ENCODE measurements at regions not wholly inside any gene's neighbourhood (a gene's known extent, or its start where the extent isn't known, plus 50 kb on each side); places are given as distances from the start of the nearest gene placed in this dataset.

DNA sequence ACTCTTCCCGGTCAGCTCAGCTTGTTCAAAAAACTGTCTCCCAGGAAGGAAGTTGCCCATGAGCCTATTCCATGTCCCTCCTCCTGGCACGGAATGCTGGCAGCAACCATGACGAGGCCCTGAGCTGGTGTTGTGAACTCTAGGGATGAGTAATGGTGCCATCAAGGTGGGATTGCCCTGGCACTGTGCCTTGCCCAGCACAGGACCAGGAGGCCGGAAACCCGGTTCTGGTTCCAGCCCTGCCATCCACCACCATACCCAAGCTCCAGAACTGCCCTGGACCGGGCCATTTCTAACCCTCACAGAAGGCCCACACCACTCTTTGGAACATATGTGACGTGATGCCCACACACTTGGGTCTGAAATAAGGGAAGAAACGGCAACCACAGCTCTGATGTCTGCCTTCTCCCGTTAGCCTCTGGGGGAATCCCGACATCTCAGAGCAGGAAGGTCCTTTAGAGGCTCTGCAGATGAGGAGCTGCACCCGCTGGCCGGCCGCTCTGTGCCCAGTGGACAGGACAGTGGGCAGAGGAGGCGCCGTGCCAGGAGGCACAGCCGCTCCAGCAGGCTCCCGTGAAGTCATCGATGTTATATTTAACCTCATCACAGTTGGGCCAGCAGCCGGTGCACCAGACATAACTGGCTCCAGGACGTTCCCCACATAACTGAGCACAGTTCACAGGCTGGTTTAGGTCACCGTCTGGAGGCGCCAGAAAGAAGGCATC, 462.1 kb upstream of the ID2 start:
- no peak for DNase-seq (ENCODE audit: low read depth, low spot score)

DNA sequence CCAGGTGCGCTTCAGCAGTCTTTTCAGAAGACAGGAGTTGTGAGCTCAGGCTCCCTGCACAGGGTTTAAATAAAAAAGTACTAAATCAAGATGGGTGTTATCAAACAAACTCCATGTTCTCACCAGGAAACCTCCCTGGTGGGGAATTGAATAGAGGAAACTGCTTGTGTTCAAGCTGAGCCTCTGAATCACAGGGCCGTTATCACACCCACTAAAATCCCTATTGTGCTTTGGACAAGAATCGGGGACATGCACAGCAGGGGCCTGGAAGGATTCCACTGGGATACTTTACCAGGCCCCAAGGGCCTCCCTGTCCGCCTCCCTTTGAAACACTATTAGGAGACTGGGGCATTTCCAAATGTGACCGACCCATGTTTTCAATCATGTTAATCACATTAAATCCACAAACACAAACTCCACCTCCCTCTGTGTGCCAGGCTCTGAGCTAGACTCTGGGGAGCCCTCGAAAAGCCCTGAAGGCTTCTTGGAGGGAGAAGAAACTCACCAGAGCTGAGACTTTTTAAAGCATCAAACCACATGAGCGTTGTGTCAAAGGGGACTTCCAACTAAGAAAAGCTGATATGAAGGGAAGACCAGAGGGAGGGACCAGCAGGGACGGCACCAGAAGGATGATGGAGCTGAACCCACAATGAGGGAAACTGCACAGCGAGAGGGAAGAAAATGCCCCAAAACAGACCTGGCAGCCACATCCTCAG, 458.7 kb upstream of the ID2 start:
- peak; percentile 26 for DNase-seq (ENCODE audit: low read depth, low spot score)

DNA sequence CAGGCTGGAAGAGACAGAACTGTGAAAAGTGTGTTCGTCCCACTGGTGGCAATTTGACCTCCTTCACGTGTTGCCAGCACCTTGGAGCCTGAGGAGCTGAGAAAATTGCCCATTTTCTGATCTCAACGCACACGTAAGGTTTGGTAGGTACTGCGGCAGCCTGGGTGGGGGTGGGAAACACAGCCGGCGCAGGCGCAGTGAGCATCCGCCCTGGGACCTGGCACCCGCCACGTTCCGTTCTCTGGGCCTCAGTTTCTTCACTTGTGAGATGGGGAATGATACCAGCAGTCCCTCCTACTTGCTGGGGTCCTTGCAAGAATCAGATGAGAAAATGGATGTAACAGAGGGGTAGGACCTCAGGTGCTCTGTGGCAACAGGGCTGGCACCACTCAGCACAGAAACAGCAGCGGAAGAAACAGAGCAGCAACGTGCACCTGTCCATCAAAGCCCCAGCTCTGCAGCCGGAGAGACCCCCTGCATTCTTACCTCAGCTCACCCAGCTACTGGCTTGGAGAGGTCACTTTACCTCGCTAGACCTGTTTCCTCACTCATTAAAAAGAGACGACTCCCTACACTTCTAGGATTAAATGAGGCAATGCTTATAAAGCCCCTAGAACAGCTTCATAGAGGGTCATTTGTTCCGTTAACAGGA, 458.0 kb upstream of the ID2 start:
- DNase-seq (ENCODE audit: low read depth, low spot score): no peak

DNA sequence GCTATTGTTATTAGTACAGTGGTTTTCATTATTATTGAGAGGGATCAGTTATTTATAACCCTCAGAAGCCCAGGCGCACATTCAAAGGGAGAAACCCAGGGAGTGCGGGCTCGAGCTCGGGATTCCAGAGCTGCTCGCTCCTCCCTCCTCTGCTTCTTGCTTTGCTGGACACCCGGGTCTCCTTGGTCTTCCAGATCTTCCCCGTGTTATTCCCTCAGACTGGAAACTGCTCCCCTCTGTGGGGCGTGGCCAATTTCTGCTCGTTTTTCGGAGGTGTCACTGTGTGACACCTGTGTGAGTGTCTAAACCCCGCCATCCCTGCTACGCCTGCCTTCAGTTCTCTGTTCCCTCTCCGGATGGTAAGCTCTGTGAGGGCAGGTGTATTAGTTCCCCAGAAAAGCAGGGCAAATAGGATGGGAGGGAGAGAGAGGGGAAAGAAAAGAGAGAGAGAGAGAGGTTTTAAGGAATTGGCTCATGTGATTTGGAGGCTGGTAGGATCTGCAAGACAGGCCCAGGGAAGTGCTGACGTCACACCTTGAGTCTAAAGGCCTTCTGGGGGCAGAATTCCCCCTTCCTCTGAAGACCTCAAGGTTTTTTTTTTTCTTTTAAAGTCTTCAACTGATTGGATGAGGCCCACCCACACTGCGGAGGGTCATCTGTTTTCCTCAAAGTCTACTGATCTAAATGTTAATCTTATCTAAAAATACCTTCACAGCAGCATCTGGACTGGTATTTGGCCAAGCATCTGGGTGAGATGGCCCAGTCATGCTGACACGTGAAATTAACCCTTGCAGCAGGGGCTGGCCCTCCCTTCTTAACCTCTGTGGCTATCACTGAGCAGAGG, 457.3 kb upstream of the ID2 start:
- peak; percentile 41 for DNase-seq (ENCODE audit: low read depth, low spot score)

DNA sequence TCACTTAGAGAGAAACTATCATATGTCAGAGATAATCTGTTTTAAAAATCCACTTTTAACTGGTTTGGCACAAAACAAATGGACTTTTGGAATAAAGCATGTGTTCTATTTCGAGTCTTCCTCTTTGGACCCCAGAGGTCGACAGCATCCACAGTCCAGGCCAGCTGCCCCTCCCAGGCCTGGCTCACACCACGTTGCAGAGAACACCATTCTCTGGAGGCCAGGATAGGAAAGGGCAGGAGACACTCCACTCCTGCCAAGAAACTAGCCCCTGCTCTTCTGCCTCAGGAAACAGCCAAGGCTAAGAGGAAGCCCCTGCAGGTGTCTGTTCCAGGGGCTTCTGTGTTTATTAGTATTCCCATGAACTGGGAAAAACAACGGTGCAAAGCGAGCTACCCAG, 456.6 kb upstream of the ID2 start:
- DNase-seq (ENCODE audit: low read depth, low spot score): no peak

DNA sequence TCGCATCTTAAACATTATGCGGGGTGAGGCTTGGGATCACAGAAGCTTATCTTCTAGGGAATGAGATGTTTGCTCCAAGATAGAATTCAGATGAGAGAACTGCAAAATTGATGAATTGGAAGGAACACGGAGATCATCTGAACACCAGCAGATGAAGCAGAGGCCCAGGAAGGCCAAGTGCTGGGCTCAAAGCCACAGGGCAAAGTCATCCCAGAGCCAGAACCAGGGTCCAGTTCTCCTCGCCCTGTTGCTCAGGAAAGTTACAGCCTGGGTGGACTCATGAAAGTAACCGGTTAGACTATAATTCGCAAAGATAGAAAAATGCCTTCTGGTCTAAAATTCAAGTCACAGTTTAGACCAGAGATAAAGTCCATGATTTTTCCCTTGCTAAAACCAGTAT, 456.1 kb upstream of the ID2 start:
- no peak for DNase-seq (ENCODE audit: low read depth, low spot score)

DNA sequence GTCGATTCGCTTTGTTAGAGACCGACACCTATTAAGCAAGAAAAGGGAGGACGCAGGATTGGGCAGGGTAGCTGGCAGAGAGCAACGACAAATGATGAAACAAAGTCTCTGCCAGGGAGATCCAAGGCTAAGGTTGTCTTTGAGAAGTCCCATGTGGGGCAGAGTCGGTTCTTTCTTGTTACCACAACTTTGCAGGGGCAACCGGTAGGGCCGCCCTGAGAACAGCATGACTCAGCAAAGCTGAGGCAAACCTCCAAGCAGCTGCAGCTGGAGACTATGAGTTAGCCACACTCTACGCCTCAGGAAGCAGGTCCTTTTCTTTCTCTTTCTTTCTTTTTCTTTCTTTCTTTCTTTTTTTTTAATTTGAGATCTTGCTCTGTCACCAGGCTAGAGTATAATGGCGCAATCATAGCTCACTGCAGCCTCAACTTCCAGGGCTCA, 452.3 kb upstream of the ID2 start:
- DNase-seq (ENCODE audit: low read depth, low spot score): peak; percentile 61

DNA sequence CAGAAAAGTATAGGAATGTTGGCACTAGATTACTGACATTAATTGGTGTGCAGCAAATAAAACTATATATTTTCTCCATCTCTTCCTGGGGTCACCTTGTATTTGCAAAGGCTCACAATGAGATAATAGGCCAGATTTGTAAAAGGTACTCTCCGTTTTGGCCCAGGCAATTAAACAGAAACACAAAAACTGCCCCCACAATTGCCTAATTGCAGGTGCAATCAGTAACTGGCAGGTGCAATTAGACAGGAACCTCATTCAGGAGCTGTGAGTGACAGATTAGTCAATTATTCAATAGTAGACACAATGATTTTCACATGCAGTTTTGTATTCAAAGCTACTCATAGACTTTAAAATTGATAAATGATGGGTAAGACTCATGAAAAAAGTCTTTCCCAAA, 451.4 kb upstream of the ID2 start:
- no peak for DNase-seq (ENCODE audit: low read depth, low spot score)

DNA sequence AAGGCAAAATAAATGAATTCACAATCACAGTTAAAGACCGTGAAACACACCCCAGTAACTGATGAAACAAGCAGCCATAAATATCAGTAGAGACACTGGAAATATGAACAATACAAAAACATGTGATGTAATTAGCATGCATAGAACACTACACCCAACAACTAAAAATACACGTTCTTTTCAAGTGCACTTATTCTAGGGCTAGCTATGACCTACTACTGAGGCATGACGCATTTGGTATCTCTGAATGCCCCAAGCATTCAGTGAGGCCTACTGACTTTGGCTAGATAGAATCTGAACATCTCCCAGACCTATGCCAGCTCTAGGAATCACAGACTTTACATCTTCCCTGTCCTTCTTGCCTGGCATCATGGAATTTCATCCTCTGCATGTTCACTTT, 450.0 kb upstream of the ID2 start:
- DNase-seq (ENCODE audit: low read depth, low spot score): no peak

DNA sequence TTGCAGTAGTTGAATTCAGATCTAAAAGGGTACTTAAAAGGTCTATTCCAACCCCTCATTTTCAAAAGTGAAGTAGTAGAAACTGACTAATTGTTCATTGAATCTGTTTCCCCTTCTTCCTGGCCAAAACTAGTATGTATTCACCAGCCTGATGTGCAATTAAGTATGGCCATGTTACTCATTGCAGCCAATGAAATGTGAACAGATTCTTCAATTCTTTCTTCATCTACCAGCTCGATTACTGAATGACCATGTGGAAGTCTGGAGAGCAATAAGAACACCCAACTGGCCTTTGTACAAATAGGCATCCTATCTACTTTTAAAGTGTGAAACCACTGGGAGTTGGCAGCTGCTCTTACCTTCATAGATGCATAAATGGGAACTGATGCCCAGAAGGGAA, 449.0 kb upstream of the ID2 start:
- no peak for DNase-seq (ENCODE audit: low read depth, low spot score)

DNA sequence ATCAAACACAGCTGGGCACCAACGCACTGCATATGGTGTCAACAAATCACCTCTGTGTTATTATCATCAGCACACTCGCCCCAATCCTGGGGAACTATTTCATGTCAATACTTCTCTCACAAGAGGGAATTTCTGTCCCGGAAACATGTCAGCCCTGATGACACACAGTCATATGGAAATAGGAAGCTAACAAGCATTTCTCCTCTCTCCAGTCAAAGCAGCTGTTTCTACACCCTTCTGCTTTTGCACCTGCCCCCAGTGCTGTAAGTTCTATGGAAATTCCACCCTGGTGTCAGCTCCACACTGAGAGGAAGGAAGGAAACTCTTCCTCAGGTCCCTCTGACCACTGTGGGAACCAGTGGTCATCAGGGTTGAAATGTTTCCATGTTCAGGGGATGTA, 447.6 kb upstream of the ID2 start:
- no peak for DNase-seq (ENCODE audit: low read depth, low spot score)

DNA sequence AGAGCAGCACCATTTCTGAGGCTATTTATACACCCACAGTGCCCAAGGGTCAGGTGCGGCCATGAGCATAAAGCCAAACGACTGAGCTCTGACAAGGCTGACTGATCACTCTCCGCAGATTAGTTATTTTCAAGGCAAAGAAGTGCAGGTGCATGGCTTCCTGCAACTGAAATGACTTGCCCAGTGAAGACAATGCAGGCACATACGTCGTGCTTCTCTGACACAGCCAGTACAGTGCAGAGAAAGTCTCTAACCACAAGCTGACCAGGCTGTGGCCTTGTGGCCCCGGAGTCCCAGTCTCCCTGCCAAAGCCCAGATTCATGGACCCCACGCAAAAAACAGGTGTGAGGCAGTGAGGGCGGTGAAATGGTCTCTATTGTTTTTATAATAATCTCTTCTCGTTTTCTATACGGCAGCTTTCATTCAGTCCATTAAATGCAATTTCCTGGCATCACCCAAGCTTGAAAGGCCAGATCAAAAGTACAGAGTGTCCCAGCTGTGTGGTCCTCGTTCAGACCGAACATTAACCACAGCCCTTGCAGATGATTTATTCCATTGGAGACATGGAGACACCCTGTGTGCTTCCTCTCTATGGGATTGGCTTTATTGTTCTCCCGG, 447.0 kb upstream of the ID2 start:
- no peak for DNase-seq (ENCODE audit: low read depth, low spot score)

DNA sequence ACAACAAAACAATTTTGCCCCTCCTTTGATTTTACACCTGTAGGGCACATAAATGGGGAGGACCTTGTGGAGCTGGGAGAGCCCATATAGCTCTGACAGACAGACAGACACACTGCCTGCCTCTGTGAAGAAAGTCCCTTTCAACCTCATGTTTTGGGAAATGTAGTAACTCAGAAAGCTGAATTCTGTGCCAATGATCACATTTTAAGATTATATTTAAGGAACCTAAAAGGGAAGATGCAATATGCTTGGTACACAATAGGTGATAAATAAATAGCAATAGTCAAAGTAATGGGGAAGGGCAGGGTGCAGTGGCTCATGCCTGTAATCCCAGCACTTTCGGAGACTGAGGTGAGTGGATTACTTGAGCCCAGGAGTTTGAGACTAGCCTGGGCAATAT, 446.4 kb upstream of the ID2 start:
- DNase-seq (ENCODE audit: low read depth, low spot score): no peak

DNA sequence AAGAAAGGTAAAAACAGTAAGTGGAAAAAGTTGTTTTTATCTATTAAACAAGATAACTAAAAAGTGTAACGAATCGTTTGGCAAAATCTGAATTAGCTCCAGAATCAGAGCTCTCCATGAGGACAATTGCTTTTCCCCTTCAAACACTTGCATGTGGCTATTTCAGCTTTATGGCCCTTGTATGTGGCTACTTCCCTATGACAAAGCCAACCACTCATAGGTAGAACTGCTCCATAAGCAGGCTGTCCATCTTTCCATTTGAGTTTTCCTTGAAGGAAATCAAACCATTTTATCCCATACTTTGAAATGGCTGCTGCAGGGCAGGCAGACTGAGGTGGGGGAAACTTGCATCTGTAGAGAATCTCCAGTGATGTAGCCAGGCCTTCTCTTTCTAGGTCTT, 445.5 kb upstream of the ID2 start:
- no peak for DNase-seq (ENCODE audit: low read depth, low spot score)

DNA sequence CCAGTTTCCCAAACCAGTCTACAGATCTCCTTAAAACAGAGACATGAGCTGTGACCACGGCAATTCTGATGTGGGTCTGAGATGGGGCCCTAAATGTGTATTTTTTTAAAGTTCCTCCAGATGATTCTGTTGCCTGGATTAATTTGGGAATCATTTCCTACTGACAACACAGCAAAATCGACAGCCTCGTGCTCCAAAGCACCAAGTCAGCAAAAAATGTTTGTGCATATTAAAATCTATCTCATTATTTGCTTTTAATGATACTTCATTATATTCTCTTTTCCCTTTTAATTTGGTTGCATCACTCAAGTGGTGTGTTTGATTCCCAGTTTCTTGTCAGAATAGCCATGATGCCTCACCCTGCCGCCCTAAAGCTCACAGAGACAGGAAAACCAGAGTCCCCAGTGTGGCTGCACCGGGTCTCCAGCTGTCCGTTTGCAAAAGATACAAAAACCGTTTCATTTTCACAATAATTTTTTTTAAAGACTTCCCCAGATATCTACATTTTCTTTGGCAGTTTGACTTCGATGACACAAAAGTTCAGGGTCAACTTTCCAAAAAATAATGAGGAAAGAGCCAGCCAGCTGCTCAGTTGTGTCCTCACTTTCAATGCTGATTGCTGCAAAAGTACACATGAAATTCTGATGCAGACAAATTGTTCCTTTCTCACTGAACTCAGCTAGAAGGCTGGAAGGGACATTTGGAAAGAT, 443.2 kb upstream of the ID2 start:
- no peak for DNase-seq (ENCODE audit: low read depth, low spot score)

DNA sequence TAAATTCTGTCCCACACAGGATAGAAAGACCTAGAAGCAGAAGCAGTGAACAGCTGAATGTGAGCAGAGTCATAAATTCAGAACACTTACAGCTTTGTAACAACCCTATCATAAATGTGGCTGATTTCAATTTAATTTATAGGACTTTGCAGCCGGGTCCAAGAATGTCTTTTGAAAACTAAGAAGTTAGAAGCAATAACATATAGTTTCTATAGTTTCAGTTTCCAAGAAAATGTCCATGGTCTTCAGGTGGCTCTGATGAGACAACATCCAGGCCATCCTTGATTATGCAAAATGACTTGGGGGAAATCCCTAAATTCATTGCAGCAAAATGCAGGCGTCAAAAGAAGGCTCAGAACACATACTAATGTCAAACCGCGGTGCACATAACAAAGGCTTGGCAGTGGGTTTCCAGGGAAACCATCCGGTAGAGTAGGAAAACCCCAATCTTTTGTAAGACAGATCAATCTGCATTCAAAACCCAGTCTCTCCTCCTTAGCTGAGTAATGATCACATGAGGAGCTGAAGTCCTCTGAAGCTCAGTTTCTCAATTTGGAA, 442.2 kb upstream of the ID2 start:
- DNase-seq (ENCODE audit: low read depth, low spot score): no peak

DNA sequence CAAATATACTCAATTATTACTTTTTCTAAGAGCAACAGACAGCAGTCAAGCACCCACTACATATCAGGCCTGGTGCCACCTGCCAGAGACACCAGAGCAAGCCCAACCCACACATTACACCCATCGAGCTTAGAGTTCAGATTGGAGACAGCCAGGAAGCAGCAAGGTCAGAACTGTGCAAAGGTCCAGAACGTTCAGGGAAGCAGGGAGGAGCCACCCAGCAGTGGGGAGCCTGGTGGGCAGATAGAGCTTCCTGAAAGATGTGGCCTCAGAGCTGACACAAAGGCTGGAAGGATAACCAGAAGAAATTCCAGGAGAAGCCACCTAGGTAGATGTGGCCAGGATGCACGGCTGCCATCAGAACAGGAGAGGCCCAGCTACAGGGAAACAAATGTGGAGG, 440.5 kb upstream of the ID2 start:
- no peak for DNase-seq (ENCODE audit: low read depth, low spot score)

DNA sequence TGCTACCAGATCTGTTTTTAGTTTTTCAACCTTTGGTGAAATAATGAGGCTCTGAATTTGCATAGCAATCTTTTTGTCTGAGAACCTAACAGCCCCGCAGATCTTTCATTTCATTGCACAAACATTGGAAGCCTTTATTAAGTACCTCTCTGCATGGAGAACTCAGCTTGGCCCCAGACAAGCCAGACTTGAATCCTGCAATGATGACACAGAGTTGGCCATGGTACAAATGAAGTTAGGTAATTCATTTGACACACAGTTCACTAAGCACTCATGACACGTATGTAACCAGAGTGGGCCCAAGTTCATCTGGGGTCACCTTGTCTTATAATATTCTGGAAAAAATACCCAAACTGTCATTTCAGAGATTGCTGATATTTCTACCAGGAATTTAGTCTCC, 439.1 kb upstream of the ID2 start:
- DNase-seq (ENCODE audit: low read depth, low spot score): no peak

DNA sequence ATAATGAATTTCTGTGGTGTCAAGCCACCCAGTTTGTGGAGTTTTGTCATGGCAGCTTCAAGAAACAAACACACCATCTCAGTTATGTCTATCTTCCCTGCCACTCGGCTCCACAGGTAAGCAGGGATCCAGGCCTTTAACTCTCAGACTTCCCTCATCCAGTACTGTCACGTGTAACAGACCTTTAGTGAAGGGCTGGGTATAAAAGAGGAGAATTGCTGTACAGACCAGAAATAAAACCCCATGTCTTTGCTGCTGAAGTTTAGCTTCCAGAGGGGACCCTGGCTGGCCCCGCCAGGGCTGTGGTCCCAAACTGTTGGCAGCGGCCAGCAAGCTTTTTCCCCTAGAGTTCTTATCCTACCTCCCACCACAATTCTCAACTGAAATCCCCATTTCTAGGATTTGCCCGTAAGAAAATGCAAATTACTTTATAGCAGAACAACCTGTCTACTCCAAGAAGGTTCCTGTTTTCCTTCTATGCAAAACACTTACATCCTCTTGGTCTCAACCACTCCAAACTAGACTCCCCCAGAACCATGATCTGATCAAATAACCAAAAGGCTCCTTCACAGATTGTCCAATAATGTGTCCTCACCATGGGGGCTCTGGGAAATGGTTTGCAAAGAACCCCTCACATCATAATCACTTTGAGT, 438.0 kb upstream of the ID2 start:
- DNase-seq (ENCODE audit: low read depth, low spot score): no peak

DNA sequence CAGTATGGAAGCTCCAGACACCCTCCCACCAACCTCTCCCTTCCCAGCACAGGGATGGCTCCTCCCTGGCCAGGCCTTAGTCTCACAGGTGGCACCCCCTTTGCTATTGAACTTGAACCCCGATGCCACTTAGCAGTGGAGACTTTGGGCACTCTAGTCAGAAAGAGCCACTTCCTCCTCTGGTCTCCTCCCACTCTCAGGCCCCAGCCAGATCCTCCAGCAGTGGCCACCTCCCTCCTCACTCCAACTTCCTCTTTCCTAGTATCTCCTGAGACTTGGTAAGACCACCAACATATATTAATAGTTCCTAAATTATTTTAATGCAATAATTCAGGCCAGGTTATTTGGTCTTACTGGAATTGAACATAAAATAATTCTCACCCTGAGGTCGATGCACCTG, 437.2 kb upstream of the ID2 start:
- no peak for DNase-seq (ENCODE audit: low read depth, low spot score)

Measured in ELF-1 (cell line).